ENCODE measurements at regions not wholly inside any gene's neighbourhood (a gene's known extent, or its start where the extent isn't known, plus 50 kb on each side); places are given as distances from the start of the nearest gene placed in this dataset.
"Not testable (repeated sequence)": the region's sequence is repeated elsewhere in the genome, so short reads cannot be mapped to it uniquely, and the experiment has no call there.

- DNase-seq, result no peak
These were observed 157.3 kb upstream of the CHAC2 start for GRCh38 chr2:53610260-53610659.

- DNase-seq, result no peak
These were observed 158.1 kb upstream of the CHAC2 start for GRCh38 chr2:53609551-53609950.

GRCh38 chr2:53608293-53608692, 159.3 kb upstream of the CHAC2 start:
- DNase-seq, result no peak

- no peak for DNase-seq
These were observed 166.8 kb upstream of the CHAC2 start for GRCh38 chr2:53600815-53601214.

GRCh38 chr2:53586733-53587612, 180.6 kb upstream of the CHAC2 start:
- not testable (repeated sequence) for DNase-seq

- DNase-seq, result no peak
These were observed 182.6 kb upstream of the CHAC2 start for GRCh38 chr2:53584986-53585385.

- DNase-seq, result no peak
These were observed 184.0 kb upstream of the CHAC2 start for GRCh38 chr2:53583583-53583982.

GRCh38 chr2:53582556-53582955, 185.0 kb upstream of the CHAC2 start:
- no peak for DNase-seq

GRCh38 chr2:53576166-53576565, 191.4 kb upstream of the CHAC2 start:
- no peak for DNase-seq

- no peak for DNase-seq
These were observed 191.9 kb upstream of the CHAC2 start for GRCh38 chr2:53575721-53576124.

- no peak for DNase-seq
These were observed 194.9 kb upstream of the CHAC2 start for GRCh38 chr2:53572696-53573095.

- no peak for DNase-seq
These were observed 197.5 kb upstream of the CHAC2 start for GRCh38 chr2:53569957-53570727.

GRCh38 chr2:53568469-53568868, 199.1 kb upstream of the CHAC2 start:
- DNase-seq, result no peak

GRCh38 chr2:53567073-53567472, 200.5 kb upstream of the CHAC2 start:
- DNase-seq, result no peak

GRCh38 chr2:53562407-53562806, 205.2 kb upstream of the CHAC2 start:
- no peak for DNase-seq

- DNase-seq, result no peak
These were observed 206.4 kb upstream of the CHAC2 start for GRCh38 chr2:53561155-53561554.

GRCh38 chr2:53559302-53559966, 208.2 kb upstream of the CHAC2 start:
- DNase-seq, result no peak

GRCh38 chr2:53558867-53559266, 208.7 kb upstream of the CHAC2 start:
- no peak for DNase-seq

GRCh38 chr2:53549497-53549896, 218.1 kb upstream of the CHAC2 start:
- no peak for DNase-seq

- no peak for DNase-seq
These were observed 222.0 kb upstream of the CHAC2 start for GRCh38 chr2:53545604-53546003.

GRCh38 chr2:53544871-53545558, 222.6 kb upstream of the CHAC2 start:
- DNase-seq, result no peak

GRCh38 chr2:53543083-53543482, 224.5 kb upstream of the CHAC2 start:
- no peak for DNase-seq
